Peyer's patch (tissue), 4 donors: ENCODE measurements at regions not wholly inside any gene's neighbourhood (a gene's known extent, or its start where the extent isn't known, plus 50 kb on each side); places are given as distances from the start of the nearest gene placed in this dataset.

ENCODE experiments used
- POLR2A ChIP-seq, 2 donors: fragments of 450-650 bp; IDR thresholded peaks; one replicate each; pipeline ENCODE4 v1.5.1; 2017; ENCODE audit warnings: antibody characterized with exemption in 2 of 2, mild to moderate bottlenecking in 2 of 2, moderate library complexity in 2 of 2
- TF ChIP-seq, protein P1 (sequence below), 6 experiments: fragments of 450-650 bp in 4 of 6; fragments of 200-600 bp in 2 of 6; sonication (generic) in 1 of 6; IDR thresholded peaks; one replicate each; pipeline ENCODE4 v1.5.1; 2017 to 2019; ENCODE audit warnings: antibody characterized with exemption in 6 of 6, mild to moderate bottlenecking in 3 of 6, moderate library complexity in 1 of 6

DNA sequence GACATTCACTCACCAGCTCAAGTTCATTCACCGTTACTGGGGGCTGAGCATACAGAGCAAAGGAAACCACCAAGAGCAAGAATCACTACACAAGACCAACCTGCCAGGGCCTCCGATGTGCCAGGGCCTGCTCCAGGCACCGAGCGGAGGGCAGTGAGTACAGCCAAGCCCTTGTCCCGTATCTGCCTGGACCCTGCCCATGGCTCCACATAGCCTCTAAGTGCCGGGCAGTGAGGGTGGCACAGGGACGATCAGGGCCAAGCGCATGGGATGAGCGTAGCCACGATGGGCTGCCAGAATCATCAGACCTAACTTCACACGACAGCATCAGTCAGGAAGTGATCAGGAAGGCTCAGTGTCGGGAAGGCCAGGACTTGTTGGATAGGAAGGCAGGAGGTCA lies 199.6 kb downstream of the BCL11B start:
- TF ChIP-seq, protein P1, sequence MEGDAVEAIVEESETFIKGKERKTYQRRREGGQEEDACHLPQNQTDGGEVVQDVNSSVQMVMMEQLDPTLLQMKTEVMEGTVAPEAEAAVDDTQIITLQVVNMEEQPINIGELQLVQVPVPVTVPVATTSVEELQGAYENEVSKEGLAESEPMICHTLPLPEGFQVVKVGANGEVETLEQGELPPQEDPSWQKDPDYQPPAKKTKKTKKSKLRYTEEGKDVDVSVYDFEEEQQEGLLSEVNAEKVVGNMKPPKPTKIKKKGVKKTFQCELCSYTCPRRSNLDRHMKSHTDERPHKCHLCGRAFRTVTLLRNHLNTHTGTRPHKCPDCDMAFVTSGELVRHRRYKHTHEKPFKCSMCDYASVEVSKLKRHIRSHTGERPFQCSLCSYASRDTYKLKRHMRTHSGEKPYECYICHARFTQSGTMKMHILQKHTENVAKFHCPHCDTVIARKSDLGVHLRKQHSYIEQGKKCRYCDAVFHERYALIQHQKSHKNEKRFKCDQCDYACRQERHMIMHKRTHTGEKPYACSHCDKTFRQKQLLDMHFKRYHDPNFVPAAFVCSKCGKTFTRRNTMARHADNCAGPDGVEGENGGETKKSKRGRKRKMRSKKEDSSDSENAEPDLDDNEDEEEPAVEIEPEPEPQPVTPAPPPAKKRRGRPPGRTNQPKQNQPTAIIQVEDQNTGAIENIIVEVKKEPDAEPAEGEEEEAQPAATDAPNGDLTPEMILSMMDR (IDR thresholded peaks at IDR 0.05), result no peak
- no peak for TF ChIP-seq POLR2A (IDR thresholded peaks at IDR 0.05)
